ENCODE measurements at regions not wholly inside any gene's neighbourhood (a gene's known extent, or its start where the extent isn't known, plus 50 kb on each side); places are given as distances from the start of the nearest gene placed in this dataset.

DNA sequence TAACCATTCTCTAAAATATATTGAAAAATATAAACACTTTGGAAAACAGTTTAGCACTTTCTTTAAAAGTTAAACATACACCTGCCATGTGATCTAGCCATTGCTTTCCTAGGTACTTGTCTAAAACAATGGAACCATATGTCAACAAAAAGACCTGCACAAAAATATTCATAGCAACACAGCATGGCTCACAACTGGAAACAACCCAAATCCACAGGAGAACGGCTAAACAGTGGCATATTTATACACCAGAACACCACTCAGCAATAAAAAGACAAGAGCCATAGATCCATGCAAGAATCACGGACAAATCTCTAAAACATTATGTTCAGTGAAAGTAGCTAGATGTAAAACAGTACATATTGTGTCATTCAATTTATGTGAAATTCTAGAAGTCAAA is 221.3 kb upstream of the UBE2E2 start:
- no peak for TF ChIP-seq MAX (IDR thresholded peaks at IDR 0.05; ENCODE audit: insufficient read depth, insufficient read length)
- TF ChIP-seq, protein P1, sequence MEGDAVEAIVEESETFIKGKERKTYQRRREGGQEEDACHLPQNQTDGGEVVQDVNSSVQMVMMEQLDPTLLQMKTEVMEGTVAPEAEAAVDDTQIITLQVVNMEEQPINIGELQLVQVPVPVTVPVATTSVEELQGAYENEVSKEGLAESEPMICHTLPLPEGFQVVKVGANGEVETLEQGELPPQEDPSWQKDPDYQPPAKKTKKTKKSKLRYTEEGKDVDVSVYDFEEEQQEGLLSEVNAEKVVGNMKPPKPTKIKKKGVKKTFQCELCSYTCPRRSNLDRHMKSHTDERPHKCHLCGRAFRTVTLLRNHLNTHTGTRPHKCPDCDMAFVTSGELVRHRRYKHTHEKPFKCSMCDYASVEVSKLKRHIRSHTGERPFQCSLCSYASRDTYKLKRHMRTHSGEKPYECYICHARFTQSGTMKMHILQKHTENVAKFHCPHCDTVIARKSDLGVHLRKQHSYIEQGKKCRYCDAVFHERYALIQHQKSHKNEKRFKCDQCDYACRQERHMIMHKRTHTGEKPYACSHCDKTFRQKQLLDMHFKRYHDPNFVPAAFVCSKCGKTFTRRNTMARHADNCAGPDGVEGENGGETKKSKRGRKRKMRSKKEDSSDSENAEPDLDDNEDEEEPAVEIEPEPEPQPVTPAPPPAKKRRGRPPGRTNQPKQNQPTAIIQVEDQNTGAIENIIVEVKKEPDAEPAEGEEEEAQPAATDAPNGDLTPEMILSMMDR (IDR thresholded peaks at IDR 0.05; ENCODE audit: extremely low read depth in 1 of 2, insufficient read depth in 1 of 2, low read depth in 1 of 2, low read length in 2 of 2), result no peak
- TF ChIP-seq POLR2A (IDR thresholded peaks at IDR 0.05; ENCODE audit: low read depth, low read length), result no peak
- no peak for TF ChIP-seq POLR2AphosphoS5 (IDR thresholded peaks at IDR 0.05; ENCODE audit: insufficient read depth, low read depth, low read length)
- TF ChIP-seq EZH2 (IDR thresholded peaks at IDR 0.05; ENCODE audit: borderline replicate concordance, low read depth, low read length, severe bottlenecking), result no peak
- no peak for TF ChIP-seq JUN (IDR thresholded peaks at IDR 0.05; ENCODE audit: borderline replicate concordance, insufficient read depth, insufficient read length, low read depth)

All from endothelial cell of umbilical vein (primary cell).